Endothelial cell of hepatic sinusoid (primary cell): ENCODE measurements at regions not wholly inside any gene's neighbourhood (a gene's known extent, or its start where the extent isn't known, plus 50 kb on each side); places are given as distances from the start of the nearest gene placed in this dataset.

Experiments used
- in situ Hi-C: cut with HindIII; loops from 2 replicates; pipeline ENCODE4 v1.10.0; 2017; ENCODE audit warnings: low sequenced_read_pairs

- in situ Hi-C loops = no loop called here
These were observed 52.5 kb upstream of the PITX2 start for GRCh38 chr4:110675426-110675825.

- in situ Hi-C loops = no loop called here
These were observed 53.4 kb upstream of the PITX2 start for GRCh38 chr4:110676241-110676640.

GRCh38 chr4:110678517-110679227 is 55.8 kb upstream of the PITX2 start:
- in situ Hi-C loops = no loop called here

- in situ Hi-C loops = no loop called here
These were observed 57.4 kb upstream of the PITX2 start for GRCh38 chr4:110680265-110680664.

- in situ Hi-C loops = no loop called here
These were observed 58.5 kb upstream of the PITX2 start for GRCh38 chr4:110681381-110681780.

- in situ Hi-C loops = no loop called here
These were observed 59.4 kb upstream of the PITX2 start for GRCh38 chr4:110682311-110682710.

GRCh38 chr4:110683601-110684000 is 60.7 kb upstream of the PITX2 start:
- in situ Hi-C loops = no loop called here

GRCh38 chr4:110702326-110702725 is 79.4 kb upstream of the PITX2 start:
- in situ Hi-C loops = loop anchor here (5.0 kb wide), 1 partner anchor 40 kb away; no protein-coding TSS in a partner anchor

GRCh38 chr4:110704748-110705439 is 82.0 kb upstream of the PITX2 start:
- in situ Hi-C loops = loop anchor here (5.0 kb wide), 1 partner anchor 43 kb away; no protein-coding TSS in a partner anchor

GRCh38 chr4:110705440-110705782 is 82.5 kb upstream of the PITX2 start:
- in situ Hi-C loops = no loop called here

GRCh38 chr4:110710070-110710469 is 87.2 kb upstream of the PITX2 start:
- in situ Hi-C loops = no loop called here

- in situ Hi-C loops = no loop called here
These were observed 89.6 kb upstream of the PITX2 start for GRCh38 chr4:110712486-110712885.

GRCh38 chr4:110730318-110730717 is 107.4 kb upstream of the PITX2 start:
- in situ Hi-C loops = no loop called here

GRCh38 chr4:110733901-110734300 is 111.0 kb upstream of the PITX2 start:
- in situ Hi-C loops = no loop called here

- in situ Hi-C loops = no loop called here
These were observed 112.8 kb upstream of the PITX2 start for GRCh38 chr4:110735686-110736085.

GRCh38 chr4:110737931-110738330 is 115.1 kb upstream of the PITX2 start:
- in situ Hi-C loops = no loop called here

GRCh38 chr4:110742143-110742542 is 119.3 kb upstream of the PITX2 start:
- in situ Hi-C loops = no loop called here

GRCh38 chr4:110748071-110748470 is 125.2 kb upstream of the PITX2 start:
- in situ Hi-C loops = no loop called here

GRCh38 chr4:110751183-110751582 is 128.3 kb upstream of the PITX2 start:
- in situ Hi-C loops = no loop called here

- in situ Hi-C loops = no loop called here
These were observed 129.1 kb upstream of the PITX2 start for GRCh38 chr4:110751986-110752385.

GRCh38 chr4:110753466-110753865 is 130.6 kb upstream of the PITX2 start:
- in situ Hi-C loops = no loop called here

- in situ Hi-C loops = no loop called here
These were observed 131.8 kb upstream of the PITX2 start for GRCh38 chr4:110754716-110755115.

GRCh38 chr4:110769578-110769977 is 146.7 kb upstream of the PITX2 start:
- in situ Hi-C loops = no loop called here
